NCI-H82 (cell line): ENCODE measurements at regions not wholly inside any gene's neighbourhood (a gene's known extent, or its start where the extent isn't known, plus 50 kb on each side); places are given as distances from the start of the nearest gene placed in this dataset.
A peak's percentile ranks its signal among the peaks of the same experiment; 100 is the strongest.
"Not testable (repeated sequence)": the region's sequence is repeated elsewhere in the genome, so short reads cannot be mapped to it uniquely, and the experiment has no call there.

Experiments
- DNase-seq: peaks from one replicate; lab custom pipeline; 2025; lab: John Stamatoyannopoulos, UW

- DNase-seq, result no peak
Measured at GRCh38 chr4:112775801-112776200, 138.9 kb downstream of the LARP7 start.

GRCh38 chr4:112776535-112776934 is 139.6 kb downstream of the LARP7 start:
- DNase-seq, result no peak

GRCh38 chr4:112778520-112778919 is 141.6 kb downstream of the LARP7 start:
- DNase-seq, result no peak

GRCh38 chr4:112793033-112793432 is 156.1 kb downstream of the LARP7 start:
- no peak for DNase-seq

- DNase-seq, result no peak
Measured at GRCh38 chr4:112800001-112800400, 163.1 kb downstream of the LARP7 start.

GRCh38 chr4:112801341-112801740 is 164.4 kb downstream of the LARP7 start:
- peak; percentile 12 for DNase-seq

GRCh38 chr4:112802780-112803179 is 165.8 kb downstream of the LARP7 start:
- peak; percentile 92 for DNase-seq

GRCh38 chr4:112807083-112807482 is 170.1 kb downstream of the LARP7 start:
- no peak for DNase-seq

GRCh38 chr4:112808001-112808400 is 171.1 kb downstream of the LARP7 start:
- DNase-seq, result no peak

GRCh38 chr4:112813790-112814189 is 176.8 kb downstream of the LARP7 start:
- no peak for DNase-seq

GRCh38 chr4:112817933-112818593 is 181.1 kb downstream of the LARP7 start:
- DNase-seq, result peak; percentile 93

GRCh38 chr4:112818594-112818965 is 181.6 kb downstream of the LARP7 start:
- DNase-seq, result peak; percentile 61

- peak; percentile 20 for DNase-seq
Measured at GRCh38 chr4:112819729-112820128, 182.8 kb downstream of the LARP7 start.

- DNase-seq, result no peak
Measured at GRCh38 chr4:112823156-112823555, 186.2 kb downstream of the LARP7 start.

- peak; percentile 29 for DNase-seq
Measured at GRCh38 chr4:112823606-112824005, 186.7 kb downstream of the LARP7 start.

- DNase-seq, result no peak
Measured at GRCh38 chr4:112830753-112831386, 193.9 kb downstream of the LARP7 start.

GRCh38 chr4:112832493-112832892 is 195.6 kb downstream of the LARP7 start:
- DNase-seq, result no peak

GRCh38 chr4:112836895-112837294 is 200.0 kb downstream of the LARP7 start:
- DNase-seq, result no peak

GRCh38 chr4:112838015-112838414 is 201.1 kb downstream of the LARP7 start:
- DNase-seq, result not testable (repeated sequence)

GRCh38 chr4:112840061-112840460 is 203.1 kb downstream of the LARP7 start:
- no peak for DNase-seq

- no peak for DNase-seq
Measured at GRCh38 chr4:112840619-112841018, 203.7 kb downstream of the LARP7 start.

- DNase-seq, result no peak
Measured at GRCh38 chr4:112842513-112842912, 205.6 kb downstream of the LARP7 start.

GRCh38 chr4:112845386-112845785 is 204.1 kb upstream of the ANK2 start:
- DNase-seq, result no peak

GRCh38 chr4:112847045-112847444 is 202.4 kb upstream of the ANK2 start:
- no peak for DNase-seq
